GM12872 (cell line): ENCODE measurements at regions not wholly inside any gene's neighbourhood (a gene's known extent, or its start where the extent isn't known, plus 50 kb on each side); places are given as distances from the start of the nearest gene placed in this dataset.

Source experiments
- TF ChIP-seq, protein P1 (sequence below): IDR thresholded peaks from 3 replicates; pipeline ENCODE4 v1.5.1; 2011; ENCODE audit warnings: low read depth, mild to moderate bottlenecking, low read length, moderate library complexity; ENCODE audit not compliant: insufficient read depth

DNA sequence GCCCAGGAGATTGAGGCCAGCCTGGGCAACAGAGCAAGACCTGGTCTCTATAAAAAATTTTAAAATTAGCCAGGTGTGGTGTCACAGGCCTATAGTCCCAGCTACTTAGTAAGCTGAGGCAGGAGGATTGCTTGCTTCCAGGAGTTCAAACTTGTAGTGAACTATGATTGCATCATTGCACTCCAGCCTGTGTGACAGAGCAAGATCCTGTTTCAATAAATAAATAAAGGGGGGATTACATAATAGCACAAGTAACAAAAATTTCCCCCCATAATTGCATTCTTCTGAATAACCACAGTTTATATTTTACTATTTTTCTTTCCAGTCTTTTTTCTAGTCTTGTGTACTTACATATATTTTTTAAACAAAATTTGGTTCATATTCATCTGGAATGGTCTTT lies 135.6 kb downstream of the CHIC2 start:
- TF ChIP-seq, protein P1, sequence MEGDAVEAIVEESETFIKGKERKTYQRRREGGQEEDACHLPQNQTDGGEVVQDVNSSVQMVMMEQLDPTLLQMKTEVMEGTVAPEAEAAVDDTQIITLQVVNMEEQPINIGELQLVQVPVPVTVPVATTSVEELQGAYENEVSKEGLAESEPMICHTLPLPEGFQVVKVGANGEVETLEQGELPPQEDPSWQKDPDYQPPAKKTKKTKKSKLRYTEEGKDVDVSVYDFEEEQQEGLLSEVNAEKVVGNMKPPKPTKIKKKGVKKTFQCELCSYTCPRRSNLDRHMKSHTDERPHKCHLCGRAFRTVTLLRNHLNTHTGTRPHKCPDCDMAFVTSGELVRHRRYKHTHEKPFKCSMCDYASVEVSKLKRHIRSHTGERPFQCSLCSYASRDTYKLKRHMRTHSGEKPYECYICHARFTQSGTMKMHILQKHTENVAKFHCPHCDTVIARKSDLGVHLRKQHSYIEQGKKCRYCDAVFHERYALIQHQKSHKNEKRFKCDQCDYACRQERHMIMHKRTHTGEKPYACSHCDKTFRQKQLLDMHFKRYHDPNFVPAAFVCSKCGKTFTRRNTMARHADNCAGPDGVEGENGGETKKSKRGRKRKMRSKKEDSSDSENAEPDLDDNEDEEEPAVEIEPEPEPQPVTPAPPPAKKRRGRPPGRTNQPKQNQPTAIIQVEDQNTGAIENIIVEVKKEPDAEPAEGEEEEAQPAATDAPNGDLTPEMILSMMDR = no peak

- TF ChIP-seq, protein P1 = no peak
These were observed 139.3 kb downstream of the CHIC2 start for GRCh38 chr4:53925050-53925605.

GRCh38 chr4:53924333-53925049 lies 139.9 kb downstream of the CHIC2 start:
- TF ChIP-seq, protein P1 = no peak

GRCh38 chr4:53923921-53924320 lies 140.5 kb downstream of the CHIC2 start:
- TF ChIP-seq, protein P1 = no peak

- TF ChIP-seq, protein P1 = no peak
These were observed 142.5 kb downstream of the CHIC2 start for GRCh38 chr4:53921856-53922255.

DNA sequence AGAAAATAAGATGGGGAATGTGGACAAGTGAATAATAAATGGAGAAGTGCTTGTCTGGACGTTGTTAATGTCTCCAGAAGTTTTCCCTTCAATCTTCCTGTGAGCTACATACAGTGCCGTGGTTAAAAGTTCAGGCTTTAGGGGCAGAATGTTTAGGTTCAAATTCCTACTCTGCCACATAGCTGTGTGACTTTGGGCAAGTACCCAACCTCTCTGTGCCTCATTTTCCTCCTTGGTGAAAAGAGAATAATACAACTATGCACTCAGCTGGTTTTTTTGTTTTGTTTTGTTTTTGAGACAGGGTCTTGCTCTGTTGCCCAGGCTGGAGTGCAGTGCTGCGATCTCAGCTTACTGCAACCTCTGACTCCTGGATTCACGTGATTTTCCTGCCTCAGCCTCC lies 143.5 kb downstream of the CHIC2 start:
- TF ChIP-seq, protein P1 = no peak

- TF ChIP-seq, protein P1 = no peak
These were observed 144.3 kb downstream of the CHIC2 start for GRCh38 chr4:53920116-53920515.
